ENCODE measurements at regions not wholly inside any gene's neighbourhood (a gene's known extent, or its start where the extent isn't known, plus 50 kb on each side); places are given as distances from the start of the nearest gene placed in this dataset.

DNA sequence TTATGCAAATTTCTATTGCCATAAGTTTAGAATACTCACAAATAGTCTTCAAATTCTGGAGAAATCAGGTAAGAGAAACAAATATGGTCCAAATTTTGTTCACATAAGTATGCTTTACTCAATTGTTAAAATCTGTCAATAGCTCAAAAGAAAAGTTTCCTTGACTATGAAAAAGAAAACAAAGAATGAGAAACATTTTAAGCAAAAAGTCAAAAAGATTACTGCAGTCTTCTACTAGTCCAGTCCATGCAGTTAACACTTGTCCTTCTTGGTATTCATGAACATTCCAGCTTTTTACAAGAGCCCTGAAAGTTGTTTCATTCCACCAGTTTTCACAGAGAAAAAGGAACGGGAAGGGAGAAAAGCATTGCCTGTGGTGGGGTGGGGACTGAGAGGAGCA lies 54.7 kb upstream of the ZXDA start:
- TF ChIP-seq, protein P1, sequence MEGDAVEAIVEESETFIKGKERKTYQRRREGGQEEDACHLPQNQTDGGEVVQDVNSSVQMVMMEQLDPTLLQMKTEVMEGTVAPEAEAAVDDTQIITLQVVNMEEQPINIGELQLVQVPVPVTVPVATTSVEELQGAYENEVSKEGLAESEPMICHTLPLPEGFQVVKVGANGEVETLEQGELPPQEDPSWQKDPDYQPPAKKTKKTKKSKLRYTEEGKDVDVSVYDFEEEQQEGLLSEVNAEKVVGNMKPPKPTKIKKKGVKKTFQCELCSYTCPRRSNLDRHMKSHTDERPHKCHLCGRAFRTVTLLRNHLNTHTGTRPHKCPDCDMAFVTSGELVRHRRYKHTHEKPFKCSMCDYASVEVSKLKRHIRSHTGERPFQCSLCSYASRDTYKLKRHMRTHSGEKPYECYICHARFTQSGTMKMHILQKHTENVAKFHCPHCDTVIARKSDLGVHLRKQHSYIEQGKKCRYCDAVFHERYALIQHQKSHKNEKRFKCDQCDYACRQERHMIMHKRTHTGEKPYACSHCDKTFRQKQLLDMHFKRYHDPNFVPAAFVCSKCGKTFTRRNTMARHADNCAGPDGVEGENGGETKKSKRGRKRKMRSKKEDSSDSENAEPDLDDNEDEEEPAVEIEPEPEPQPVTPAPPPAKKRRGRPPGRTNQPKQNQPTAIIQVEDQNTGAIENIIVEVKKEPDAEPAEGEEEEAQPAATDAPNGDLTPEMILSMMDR (IDR thresholded peaks at IDR 0.05) = no peak
- Histone ChIP-seq H3K27ac (no peak overlapping the region), H3K27me3 (no peaks in the 10 kb centered on the region), H3K9me3 (peaks cover 0 to 17% of the 10 kb centered on the region in 2 donors), H3K4me3 (no peak overlapping the region), H3K36me3 (no peaks in the 10 kb centered on the region), H3K4me1 (no peaks in the 10 kb centered on the region)
- DNase-seq (ENCODE audit: low spot score) = no peak

All from right atrium auricular region (tissue), 2 donors.